HG03135 (cell line): ENCODE measurements at regions not wholly inside any gene's neighbourhood (a gene's known extent, or its start where the extent isn't known, plus 50 kb on each side); places are given as distances from the start of the nearest gene placed in this dataset.
"Not testable (repeated sequence)": the region's sequence is repeated elsewhere in the genome, so short reads cannot be mapped to it uniquely, and the experiment has no call there.

Source experiments
- ATAC-seq: cut with Tn5 transposase; IDR thresholded peaks from one replicate; pipeline ENCODE4 v1.9.1; 2021; ENCODE audit warnings: mild to moderate bottlenecking, moderate library complexity; ENCODE audit not compliant: unreplicated experiment

GRCh38 chr1:163472651-163473248 lies 151.0 kb downstream of the NUF2 start:
- no peak for ATAC-seq

- no peak for ATAC-seq
Observed at GRCh38 chr1:163477276-163477830, 155.6 kb downstream of the NUF2 start.

GRCh38 chr1:163498391-163499330 lies 176.9 kb downstream of the NUF2 start:
- ATAC-seq, result not testable (repeated sequence)

- no peak for ATAC-seq
Observed at GRCh38 chr1:163504331-163504978, 182.7 kb downstream of the NUF2 start.

GRCh38 chr1:163509114-163509513 lies 187.4 kb downstream of the NUF2 start:
- no peak for ATAC-seq

- no peak for ATAC-seq
Observed at GRCh38 chr1:163512349-163512989, 190.7 kb downstream of the NUF2 start.

- ATAC-seq, result no peak
Observed at GRCh38 chr1:163523375-163524029, 201.7 kb downstream of the NUF2 start.

GRCh38 chr1:163528710-163529348 lies 207.1 kb downstream of the NUF2 start:
- ATAC-seq, result peak; percentile 80

GRCh38 chr1:163531345-163531744 lies 209.6 kb downstream of the NUF2 start:
- ATAC-seq, result no peak

GRCh38 chr1:163535401-163535800 lies 213.6 kb downstream of the NUF2 start:
- no peak for ATAC-seq

GRCh38 chr1:163535807-163536206 lies 214.1 kb downstream of the NUF2 start:
- no peak for ATAC-seq

- no peak for ATAC-seq
Observed at GRCh38 chr1:163537809-163538208, 216.1 kb downstream of the NUF2 start.

GRCh38 chr1:163538667-163539066 lies 216.9 kb downstream of the NUF2 start:
- ATAC-seq, result no peak

GRCh38 chr1:163540727-163541126 lies 219.0 kb downstream of the NUF2 start:
- ATAC-seq, result no peak

- no peak for ATAC-seq
Observed at GRCh38 chr1:163544441-163544840, 222.7 kb downstream of the NUF2 start.

- ATAC-seq, result no peak
Observed at GRCh38 chr1:163558162-163558561, 236.4 kb downstream of the NUF2 start.

- ATAC-seq, result no peak
Observed at GRCh38 chr1:163561580-163562295, 240.0 kb downstream of the NUF2 start.

GRCh38 chr1:163562355-163562754 lies 240.6 kb downstream of the NUF2 start:
- ATAC-seq, result no peak

- ATAC-seq, result no peak
Observed at GRCh38 chr1:163565166-163565565, 243.4 kb downstream of the NUF2 start.
